GM23338 (cell line): ENCODE measurements at regions not wholly inside any gene's neighbourhood (a gene's known extent, or its start where the extent isn't known, plus 50 kb on each side); places are given as distances from the start of the nearest gene placed in this dataset.

Source experiments
- ATAC-seq: fragments of 200-7000 bp; cut with Tn5 transposase; 3 replicates; pipeline ENCODE4 v1.9.1; 2020
- DNase-seq: peaks from one replicate; pipeline ENCODE4 v3.0.0-alpha.2; 2015; ENCODE audit warnings: low spot score
- H2AFZ ChIP-seq: fragments of 200-600 bp; sonication (generic); 2 replicates; pipeline ENCODE4 v1.8.0; 2016; ENCODE audit warnings: antibody characterized with exemption, mild to moderate bottlenecking, moderate library complexity
- H3F3A ChIP-seq: fragments of 200-600 bp; sonication (generic); replicated peaks from 2 replicates; pipeline ENCODE4 v1.8.0; 2017; ENCODE audit warnings: antibody characterized with exemption, mixed run types, low read depth
- H3K27ac ChIP-seq: fragments of 200-600 bp; sonication (generic); 2 replicates; pipeline ENCODE4 v1.6.1; 2016; ENCODE audit warnings: low read depth
- H3K27me3 ChIP-seq: fragments of 200-600 bp; sonication (generic); 2 replicates; pipeline ENCODE4 v1.8.0; 2016; ENCODE audit warnings: mild to moderate bottlenecking, mixed run types, moderate library complexity; ENCODE audit not compliant: insufficient read depth
- H3K36me3 ChIP-seq: fragments of 200-600 bp; sonication (generic); 2 replicates; pipeline ENCODE4 v1.8.0; 2016; ENCODE audit warnings: mild to moderate bottlenecking; ENCODE audit not compliant: insufficient read depth
- H3K4me1 ChIP-seq: fragments of 200-600 bp; sonication (generic); 2 replicates; pipeline ENCODE4 v1.8.0; 2016; ENCODE audit warnings: mild to moderate bottlenecking, moderate library complexity; ENCODE audit not compliant: insufficient read depth
- H3K4me2 ChIP-seq: fragments of 200-600 bp; sonication (generic); 2 replicates; pipeline ENCODE4 v1.7.1; 2017; ENCODE audit warnings: mixed run types
- H3K4me3 ChIP-seq: fragments of 200-600 bp; sonication (generic); 2 replicates; pipeline ENCODE4 v1.6.1; 2016; ENCODE audit warnings: mixed run types
- H3K79me2 ChIP-seq: fragments of 200-600 bp; sonication (generic); replicated peaks from 2 replicates; pipeline ENCODE4 v1.8.0; 2017; ENCODE audit warnings: mild to moderate bottlenecking; ENCODE audit not compliant: insufficient read depth
- H3K9me2 ChIP-seq: fragments of 200-600 bp; sonication (generic); 2 replicates; pipeline ENCODE4 v1.8.0; 2017; ENCODE audit not compliant: insufficient read depth
- H4K20me1 ChIP-seq: fragments of 200-600 bp; sonication (generic); replicated peaks from 2 replicates; pipeline ENCODE4 v1.8.0; 2017; ENCODE audit warnings: mild to moderate bottlenecking; ENCODE audit not compliant: insufficient read depth
- H3K27ac Mint-ChIP-seq: 2 replicates; pipeline ENCODE4 v1.8.0; 2020; ENCODE audit warnings: inconsistent platforms, mild to moderate bottlenecking, moderate library complexity, mixed read lengths
- H3K27me3 Mint-ChIP-seq: 3 replicates; pipeline ENCODE4 v1.8.0; 2022; ENCODE audit warnings: low read depth, mild to moderate bottlenecking, moderate library complexity, mixed read lengths, inconsistent platforms; ENCODE audit not compliant: insufficient read depth, poor library complexity
- H3K36me3 Mint-ChIP-seq: 3 replicates; pipeline ENCODE4 v1.8.0; 2021; ENCODE audit warnings: low read depth, mild to moderate bottlenecking, inconsistent platforms, moderate library complexity, mixed read lengths
- H3K4me1 Mint-ChIP-seq: 3 replicates; pipeline ENCODE4 v1.8.0; 2020; ENCODE audit warnings: mild to moderate bottlenecking, inconsistent platforms, mixed read lengths
- H3K4me3 Mint-ChIP-seq: 3 replicates; pipeline ENCODE4 v1.8.0; 2021; ENCODE audit warnings: moderate library complexity, mild to moderate bottlenecking, inconsistent platforms, mixed read lengths
- H3K9me3 Mint-ChIP-seq: 3 replicates; pipeline ENCODE4 v1.8.0; 2020; ENCODE audit warnings: moderate library complexity, mild to moderate bottlenecking, inconsistent platforms, mixed read lengths
- CREB1 ChIP-seq: fragments of 250-450 bp; sonication (Bioruptor Pico); IDR thresholded peaks from 2 replicates; pipeline ENCODE4 v1.5.0; 2020; ENCODE audit warnings: low read depth, mild to moderate bottlenecking, moderate library complexity
- ETS1 ChIP-seq: IDR thresholded peaks from 2 replicates; pipeline ENCODE4 v1.6.1; 2016; ENCODE audit warnings: antibody characterized with exemption
- JUNB ChIP-seq: IDR thresholded peaks from one replicate; pipeline ENCODE4 v1.6.1; 2016; ENCODE audit warnings: antibody characterized with exemption; ENCODE audit not compliant: unreplicated experiment
- STAT1 ChIP-seq: IDR thresholded peaks from one replicate; pipeline ENCODE4 v1.6.1; 2016; ENCODE audit warnings: antibody characterized with exemption; ENCODE audit not compliant: unreplicated experiment
- ZNF331 ChIP-seq: fragments of 250-450 bp; sonication (Bioruptor Pico); IDR thresholded peaks from 2 replicates; pipeline ENCODE4 v1.5.0; 2020; ENCODE audit warnings: low read depth, mild to moderate bottlenecking, moderate library complexity
- ZNF462 ChIP-seq: fragments of 250-450 bp; sonication (Bioruptor Pico); IDR thresholded peaks from 2 replicates; pipeline ENCODE4 v1.5.0; 2020; ENCODE audit warnings: mild to moderate bottlenecking, moderate library complexity

GRCh38 chr4:184939978-184940377 is 78.3 kb upstream of the HELT start (continued):
- TF ChIP-seq ZNF462 (no peak), JUNB (no peak)

- no peak overlapping the region for H3K27ac Mint-ChIP-seq
- H3K36me3 ChIP-seq = no peaks in the 10 kb centered on the region
- peaks cover 6% of the 10 kb centered on the region; the same call in 1 of the 3 replicates for H3K36me3 Mint-ChIP-seq
- H4K20me1 ChIP-seq = no peaks in the 10 kb centered on the region
- peaks cover 3% of the 10 kb centered on the region; the same call in 1 of the 2 replicates for H3K4me1 ChIP-seq
- H3K27ac ChIP-seq = no peak overlapping the region
- H3K4me3 ChIP-seq = no peak overlapping the region
- TF ChIP-seq ETS1 (no peak), CREB1 (CRISPR knock-in tag) (no peak), ZNF331 (no peak), STAT1 (no peak)
- H3K9me2 ChIP-seq = peaks cover 6% of the 10 kb centered on the region; the same call in 1 of the 2 replicates
- no peaks in the 10 kb centered on the region for H3K27me3 ChIP-seq
- no peaks in the 10 kb centered on the region for H3F3A ChIP-seq
- no peak overlapping the region for H3K4me3 Mint-ChIP-seq
- DNase-seq (no peak), ATAC-seq (no peak)
- H3K9me3 Mint-ChIP-seq = peaks cover 18% of the 10 kb centered on the region
- no peak overlapping the region for H2AFZ ChIP-seq
- peaks cover 3% of the 10 kb centered on the region for H3K27me3 Mint-ChIP-seq
- H3K79me2 ChIP-seq = no peaks in the 10 kb centered on the region
- H3K4me2 ChIP-seq = no peak overlapping the region
- H3K4me1 Mint-ChIP-seq = peaks cover 9% of the 10 kb centered on the region
These were observed 77.8 kb upstream of the HELT start for GRCh38 chr4:184940500-184940899.
